Hepatocyte (in vitro differentiated cells): ENCODE measurements at regions not wholly inside any gene's neighbourhood (a gene's known extent, or its start where the extent isn't known, plus 50 kb on each side); places are given as distances from the start of the nearest gene placed in this dataset.

ENCODE experiments used
- CTCF ChIP-seq: fragments of 200-600 bp; sonication (generic); IDR thresholded peaks from 2 replicates; pipeline ENCODE4 v1.5.1; 2016; ENCODE audit warnings: antibody characterized with exemption, mild to moderate bottlenecking; ENCODE audit not compliant: poor library complexity
- EZH2 ChIP-seq: fragments of 200-600 bp; sonication (generic); IDR thresholded peaks from 2 replicates; pipeline ENCODE4 v1.6.1; 2016; ENCODE audit warnings: antibody characterized with exemption, mild to moderate bottlenecking, borderline replicate concordance
- EZH2phosphoT487 ChIP-seq: fragments of 200-600 bp; sonication (generic); IDR thresholded peaks from one replicate; pipeline ENCODE4 v1.6.1; 2018; ENCODE audit warnings: antibody characterized with exemption, mild to moderate bottlenecking, low read depth, moderate library complexity; ENCODE audit not compliant: unreplicated experiment, severe bottlenecking

- TF ChIP-seq CTCF (no peak), EZH2phosphoT487 (no peak), EZH2 (no peak)
Observed at GRCh38 chr2:149781263-149781808, 193.8 kb upstream of the MMADHC start.
